DOHH2 (cell line): ENCODE measurements at regions not wholly inside any gene's neighbourhood (a gene's known extent, or its start where the extent isn't known, plus 50 kb on each side); places are given as distances from the start of the nearest gene placed in this dataset.
"Not testable (repeated sequence)": the region's sequence is repeated elsewhere in the genome, so short reads cannot be mapped to it uniquely, and the experiment has no call there.

Experiments
- H3F3A ChIP-seq: fragments of 200-600 bp; sonication (generic), shearing (Covaris generic); 2 replicates; pipeline ENCODE4 v1.6.0; 2016; ENCODE audit warnings: antibody characterized with exemption, mild to moderate bottlenecking; ENCODE audit not compliant: control insufficient read depth, insufficient read depth
- H3K27ac ChIP-seq: fragments of 200-600 bp; sonication (generic); 2 replicates; pipeline ENCODE4 v1.5.1; 2014; ENCODE audit warnings: low read depth, mild to moderate bottlenecking, low read length, moderate library complexity
- H3K27me3 ChIP-seq: fragments of 200-600 bp; sonication (generic); 2 replicates; pipeline ENCODE4 v1.6.1; 2014; ENCODE audit warnings: mild to moderate bottlenecking, low read length, mixed read lengths; ENCODE audit not compliant: control insufficient read depth
- H3K36me3 ChIP-seq: fragments of 200-600 bp; sonication (generic); 2 replicates; pipeline ENCODE4 v1.6.1; 2014; ENCODE audit warnings: mild to moderate bottlenecking, low read length, moderate library complexity, mixed read lengths; ENCODE audit not compliant: control insufficient read depth
- H3K4me1 ChIP-seq: fragments of 200-600 bp; sonication (generic); 2 replicates; pipeline ENCODE4 v1.6.1; 2014; ENCODE audit warnings: mild to moderate bottlenecking, low read length, mixed read lengths; ENCODE audit not compliant: control insufficient read depth
- H3K4me2 ChIP-seq: fragments of 200-600 bp; sonication (generic); 2 replicates; pipeline ENCODE4 v1.6.0; 2014; ENCODE audit warnings: mild to moderate bottlenecking, low read length, moderate library complexity
- H3K4me3 ChIP-seq: fragments of 200-600 bp; sonication (generic); 2 replicates; pipeline ENCODE4 v1.5.1; 2014; ENCODE audit warnings: mild to moderate bottlenecking, low read length, mixed read lengths
- H3K79me2 ChIP-seq: fragments of 200-600 bp; sonication (generic); 2 replicates; pipeline ENCODE4 v1.6.1; 2014; ENCODE audit warnings: mild to moderate bottlenecking, low read length, mixed read lengths; ENCODE audit not compliant: control insufficient read depth
- H3K9me2 ChIP-seq: fragments of 200-600 bp; sonication (generic); replicated peaks from 2 replicates; pipeline ENCODE4 v1.6.1; 2014; ENCODE audit warnings: mild to moderate bottlenecking, low read length, mixed read lengths; ENCODE audit not compliant: control insufficient read depth
- H3K9me3 ChIP-seq: fragments of 200-600 bp; sonication (generic); 2 replicates; pipeline ENCODE4 v1.6.1; 2014; ENCODE audit warnings: antibody characterized with exemption, low read length, mixed read lengths; ENCODE audit not compliant: control insufficient read depth, insufficient read depth
- H4K20me1 ChIP-seq: fragments of 200-600 bp; sonication (generic); 2 replicates; pipeline ENCODE4 v1.6.0; 2014; ENCODE audit warnings: low read depth, mild to moderate bottlenecking, antibody characterized with exemption, low read length, moderate library complexity; ENCODE audit not compliant: control insufficient read depth, insufficient read depth
- CTCF ChIP-seq: fragments of 200-600 bp; sonication (generic); IDR thresholded peaks from one replicate; pipeline ENCODE4 v1.5.1; 2014; ENCODE audit warnings: antibody characterized with exemption, mild to moderate bottlenecking, low read depth, low read length; ENCODE audit not compliant: poor library complexity, severe bottlenecking
- EZH2phosphoT487 ChIP-seq: fragments of 200-600 bp; sonication (generic); IDR thresholded peaks from 2 replicates; pipeline ENCODE4 v1.6.1; 2017; ENCODE audit warnings: borderline replicate concordance, mild to moderate bottlenecking, antibody characterized with exemption, low read length, moderate library complexity, mixed read lengths

GRCh38 chr20:43830883-43831282 is 83.8 kb upstream of the TOX2 start:
- H3K27ac ChIP-seq, result no peak overlapping the region
- H3K4me1 ChIP-seq, result peaks cover 4% of the 10 kb centered on the region
- H3F3A ChIP-seq, result no peaks in the 10 kb centered on the region
- no peaks in the 10 kb centered on the region for H4K20me1 ChIP-seq
- no peak for TF ChIP-seq EZH2phosphoT487
- TF ChIP-seq CTCF, result no peak
- no peaks in the 10 kb centered on the region for H3K79me2 ChIP-seq
- no peak overlapping the region for H3K4me2 ChIP-seq
- H3K27me3 ChIP-seq, result peaks cover 7% of the 10 kb centered on the region; the same call in 1 of the 2 replicates
- no peaks in the 10 kb centered on the region for H3K9me2 ChIP-seq
- no peaks in the 10 kb centered on the region for H3K36me3 ChIP-seq
- H3K9me3 ChIP-seq, result no peaks in the 10 kb centered on the region; the same call in 1 of the 2 replicates
- no peak overlapping the region for H3K4me3 ChIP-seq

GRCh38 chr20:43829951-43830690 is 84.5 kb upstream of the TOX2 start:
- Histone ChIP-seq H3K4me2 (no peak overlapping the region), H3K9me3 (no peaks in the 10 kb centered on the region; the same call in 1 of the 2 replicates), H3K27ac (no peak overlapping the region), H3F3A (no peaks in the 10 kb centered on the region), H3K27me3 (peaks cover 10% of the 10 kb centered on the region), H3K79me2 (no peaks in the 10 kb centered on the region), H3K9me2 (no peaks in the 10 kb centered on the region), H3K4me3 (no peak overlapping the region), H4K20me1 (no peaks in the 10 kb centered on the region), H3K4me1 (peaks cover 12% of the 10 kb centered on the region), H3K36me3 (no peaks in the 10 kb centered on the region)
- TF ChIP-seq EZH2phosphoT487 (no peak), CTCF (no peak)

GRCh38 chr20:43827940-43828562 is 86.6 kb upstream of the TOX2 start:
- Histone ChIP-seq H3K27me3 (peaks cover 19% of the 10 kb centered on the region), H3K9me2 (no peaks in the 10 kb centered on the region), H3F3A (no peaks in the 10 kb centered on the region), H3K9me3 (no peaks in the 10 kb centered on the region; the same call in 1 of the 2 replicates), H3K27ac (no peak overlapping the region), H3K4me3 (no peak overlapping the region), H3K79me2 (no peaks in the 10 kb centered on the region), H3K4me2 (no peak overlapping the region), H3K4me1 (peaks cover 12% of the 10 kb centered on the region), H4K20me1 (no peaks in the 10 kb centered on the region), H3K36me3 (no peaks in the 10 kb centered on the region)
- TF ChIP-seq CTCF, result no peak
- TF ChIP-seq EZH2phosphoT487, result no peak

GRCh38 chr20:43826943-43827342 is 87.7 kb upstream of the TOX2 start:
- H4K20me1 ChIP-seq, H3F3A ChIP-seq, H3K4me2 ChIP-seq, H3K27ac ChIP-seq, H3K36me3 ChIP-seq, H3K9me2 ChIP-seq, H3K4me3 ChIP-seq, H3K79me2 ChIP-seq, H3K9me3 ChIP-seq: not testable (repeated sequence)
- peaks cover 19% of the 10 kb centered on the region for H3K27me3 ChIP-seq
- H3K4me1 ChIP-seq, result peaks cover 12% of the 10 kb centered on the region
